ENCODE measurements at regions not wholly inside any gene's neighbourhood (a gene's known extent, or its start where the extent isn't known, plus 50 kb on each side); places are given as distances from the start of the nearest gene placed in this dataset.

GRCh38 chr19:30316000-30316491 lies 56.1 kb upstream of the ZNF536 start:
- Histone ChIP-seq H3K9me3 (peaks cover 0 to 5% of the 10 kb centered on the region in 2 donors), H3K27ac (no peak overlapping the region), H3K27me3 (no peaks in the 10 kb centered on the region), H3K4me1 (no peaks in the 10 kb centered on the region), H3K4me3 (no peak overlapping the region), H3K36me3 (no peaks in the 10 kb centered on the region)
- intact Hi-C loops (cut with DNase I; ENCODE audit: low total_unique reads), result no loop called here
- DNase-seq (ENCODE audit: low spot score in 2 of 2), result no peak
- TF ChIP-seq POLR2AphosphoS5 (IDR thresholded peaks at IDR 0.05), result no peak
- no peak for TF ChIP-seq CTCF (IDR thresholded peaks at IDR 0.05)
- TF ChIP-seq POLR2A (IDR thresholded peaks at IDR 0.05), result no peak

GRCh38 chr19:30316560-30317106 lies 55.6 kb upstream of the ZNF536 start:
- TF ChIP-seq CTCF (IDR thresholded peaks at IDR 0.05) (no peak), POLR2A (IDR thresholded peaks at IDR 0.05) (no peak), POLR2AphosphoS5 (IDR thresholded peaks at IDR 0.05) (no peak)
- Histone ChIP-seq H3K27me3 (no peaks in the 10 kb centered on the region), H3K4me3 (no peak overlapping the region), H3K27ac (no peak overlapping the region), H3K9me3 (peaks cover 0 to 5% of the 10 kb centered on the region in 2 donors), H3K36me3 (no peaks in the 10 kb centered on the region), H3K4me1 (no peaks in the 10 kb centered on the region)
- no peak for DNase-seq (ENCODE audit: low spot score in 2 of 2)
- intact Hi-C loops (cut with DNase I; ENCODE audit: low total_unique reads), result no loop called here

GRCh38 chr19:30317403-30317802 lies 54.8 kb upstream of the ZNF536 start:
- DNase-seq (ENCODE audit: low spot score in 2 of 2), result no peak

GRCh38 chr19:30318261-30318660 lies 53.9 kb upstream of the ZNF536 start:
- intact Hi-C loops (cut with DNase I; ENCODE audit: low total_unique reads), result no loop called here
- DNase-seq (ENCODE audit: low spot score in 2 of 2), result no peak
- no peak for TF ChIP-seq POLR2A (IDR thresholded peaks at IDR 0.05)
- no peak for TF ChIP-seq CTCF (IDR thresholded peaks at IDR 0.05)
- TF ChIP-seq POLR2AphosphoS5 (IDR thresholded peaks at IDR 0.05), result no peak
- Histone ChIP-seq H3K4me3 (no peak overlapping the region), H3K27me3 (no peaks in the 10 kb centered on the region), H3K9me3 (peaks cover 0 to 5% of the 10 kb centered on the region in 2 donors), H3K36me3 (no peaks in the 10 kb centered on the region), H3K4me1 (no peaks in the 10 kb centered on the region), H3K27ac (no peak overlapping the region)

More at GRCh38 chr19:30317403-30317802, 54.8 kb upstream of the ZNF536 start:
- H3K4me3 ChIP-seq, result no peak overlapping the region
- no peaks in the 10 kb centered on the region for H3K4me1 ChIP-seq
- no peaks in the 10 kb centered on the region for H3K27me3 ChIP-seq
- H3K27ac ChIP-seq, result no peak overlapping the region
- intact Hi-C loops (cut with DNase I; ENCODE audit: low total_unique reads), result no loop called here
- H3K9me3 ChIP-seq, result peaks cover 0 to 5% of the 10 kb centered on the region in 2 donors
- no peaks in the 10 kb centered on the region for H3K36me3 ChIP-seq
- TF ChIP-seq CTCF (IDR thresholded peaks at IDR 0.05) (no peak), POLR2AphosphoS5 (IDR thresholded peaks at IDR 0.05) (no peak), POLR2A (IDR thresholded peaks at IDR 0.05) (no peak)

GRCh38 chr19:30318936-30319335 lies 53.2 kb upstream of the ZNF536 start:
- no peak for DNase-seq (ENCODE audit: low spot score in 2 of 2)
- peaks cover 0 to 6% of the 10 kb centered on the region in 2 donors for H3K27me3 ChIP-seq
- no peak overlapping the region for H3K27ac ChIP-seq
- intact Hi-C loops (cut with DNase I; ENCODE audit: low total_unique reads), result no loop called here
- no peaks in the 10 kb centered on the region for H3K36me3 ChIP-seq
- no peaks in the 10 kb centered on the region for H3K4me1 ChIP-seq
- H3K9me3 ChIP-seq, result peaks cover 0 to 5% of the 10 kb centered on the region in 2 donors
- TF ChIP-seq CTCF (IDR thresholded peaks at IDR 0.05) (no peak), POLR2A (IDR thresholded peaks at IDR 0.05) (no peak), POLR2AphosphoS5 (IDR thresholded peaks at IDR 0.05) (no peak)
- no peak overlapping the region for H3K4me3 ChIP-seq
